T follicular helper cell (primary cell): ENCODE measurements at regions not wholly inside any gene's neighbourhood (a gene's known extent, or its start where the extent isn't known, plus 50 kb on each side); places are given as distances from the start of the nearest gene placed in this dataset.

Source experiments
- DNase-seq: peaks from one replicate; pipeline ENCODE4 v3.0.0-alpha.2; 2020; ENCODE audit warnings: low read depth

GRCh38 chr3:81967393-81967792 lies 205.9 kb upstream of the GBE1 start:
- DNase-seq = no peak

GRCh38 chr3:81965696-81966095 lies 204.3 kb upstream of the GBE1 start:
- DNase-seq = no peak

GRCh38 chr3:81962396-81962795 lies 201.0 kb upstream of the GBE1 start:
- no peak for DNase-seq

- DNase-seq = no peak
Observed at GRCh38 chr3:81958972-81959640, 197.7 kb upstream of the GBE1 start.

- DNase-seq = no peak
Observed at GRCh38 chr3:81955878-81956277, 194.4 kb upstream of the GBE1 start.

GRCh38 chr3:81953111-81953510 lies 191.7 kb upstream of the GBE1 start:
- DNase-seq = no peak

GRCh38 chr3:81952141-81952540 lies 190.7 kb upstream of the GBE1 start:
- DNase-seq = no peak

- DNase-seq = no peak
Observed at GRCh38 chr3:81951636-81952035, 190.2 kb upstream of the GBE1 start.

- DNase-seq = no peak
Observed at GRCh38 chr3:81951106-81951505, 189.7 kb upstream of the GBE1 start.

- DNase-seq = no peak
Observed at GRCh38 chr3:81947359-81947758, 185.9 kb upstream of the GBE1 start.

GRCh38 chr3:81938681-81939080 lies 177.2 kb upstream of the GBE1 start:
- no peak for DNase-seq

GRCh38 chr3:81936817-81937216 lies 175.4 kb upstream of the GBE1 start:
- DNase-seq = no peak

- DNase-seq = no peak
Observed at GRCh38 chr3:81932681-81933080, 171.2 kb upstream of the GBE1 start.

- no peak for DNase-seq
Observed at GRCh38 chr3:81931265-81932251, 170.1 kb upstream of the GBE1 start.

- no peak for DNase-seq
Observed at GRCh38 chr3:81929697-81930096, 168.3 kb upstream of the GBE1 start.

GRCh38 chr3:81927811-81928210 lies 166.4 kb upstream of the GBE1 start:
- no peak for DNase-seq

- no peak for DNase-seq
Observed at GRCh38 chr3:81925385-81925784, 163.9 kb upstream of the GBE1 start.

- no peak for DNase-seq
Observed at GRCh38 chr3:81923038-81923437, 161.6 kb upstream of the GBE1 start.

GRCh38 chr3:81922404-81922803 lies 161.0 kb upstream of the GBE1 start:
- DNase-seq = no peak

- no peak for DNase-seq
Observed at GRCh38 chr3:81920816-81921215, 159.4 kb upstream of the GBE1 start.

- DNase-seq = no peak
Observed at GRCh38 chr3:81916890-81917289, 155.4 kb upstream of the GBE1 start.

- DNase-seq = no peak
Observed at GRCh38 chr3:81913886-81914663, 152.6 kb upstream of the GBE1 start.
